ENCODE measurements at regions not wholly inside any gene's neighbourhood (a gene's known extent, or its start where the extent isn't known, plus 50 kb on each side); places are given as distances from the start of the nearest gene placed in this dataset.
"Not testable (repeated sequence)": the region's sequence is repeated elsewhere in the genome, so short reads cannot be mapped to it uniquely, and the experiment has no call there.

GRCh38 chr6:18527836-18528743 lies 140.9 kb downstream of the RNF144B start:
- DNase-seq (ENCODE audit: low read depth, low spot score): no peak

- no peak for DNase-seq (ENCODE audit: low read depth, low spot score)
These were observed 143.1 kb downstream of the RNF144B start for GRCh38 chr6:18530201-18530600.

- no peak for DNase-seq (ENCODE audit: low read depth, low spot score)
These were observed 145.0 kb downstream of the RNF144B start for GRCh38 chr6:18532139-18532538.

GRCh38 chr6:18533793-18534192 lies 146.6 kb downstream of the RNF144B start:
- no peak for DNase-seq (ENCODE audit: low read depth, low spot score)

- DNase-seq (ENCODE audit: low read depth, low spot score): no peak
These were observed 149.5 kb downstream of the RNF144B start for GRCh38 chr6:18536591-18537055.

- no peak for DNase-seq (ENCODE audit: low read depth, low spot score)
These were observed 151.2 kb downstream of the RNF144B start for GRCh38 chr6:18538315-18538714.

- no peak for DNase-seq (ENCODE audit: low read depth, low spot score)
These were observed 155.9 kb downstream of the RNF144B start for GRCh38 chr6:18543051-18543450.

- not testable (repeated sequence) for DNase-seq (ENCODE audit: low read depth, low spot score)
These were observed 158.0 kb downstream of the RNF144B start for GRCh38 chr6:18545142-18545541.

- DNase-seq (ENCODE audit: low read depth, low spot score): no peak
These were observed 158.6 kb downstream of the RNF144B start for GRCh38 chr6:18545726-18546125.

- no peak for DNase-seq (ENCODE audit: low read depth, low spot score)
These were observed 163.0 kb downstream of the RNF144B start for GRCh38 chr6:18550119-18550518.

GRCh38 chr6:18551228-18551627 lies 164.1 kb downstream of the RNF144B start:
- no peak for DNase-seq (ENCODE audit: low read depth, low spot score)

- DNase-seq (ENCODE audit: low read depth, low spot score): no peak
These were observed 168.6 kb downstream of the RNF144B start for GRCh38 chr6:18555750-18556149.

- DNase-seq (ENCODE audit: low read depth, low spot score): no peak
These were observed 174.0 kb downstream of the RNF144B start for GRCh38 chr6:18561037-18561750.

- DNase-seq (ENCODE audit: low read depth, low spot score): no peak
These were observed 175.6 kb downstream of the RNF144B start for GRCh38 chr6:18562726-18563125.

GRCh38 chr6:18564775-18565174 lies 177.6 kb downstream of the RNF144B start:
- DNase-seq (ENCODE audit: low read depth, low spot score): no peak

- no peak for DNase-seq (ENCODE audit: low read depth, low spot score)
These were observed 178.1 kb downstream of the RNF144B start for GRCh38 chr6:18565231-18565630.

- no peak for DNase-seq (ENCODE audit: low read depth, low spot score)
These were observed 180.2 kb downstream of the RNF144B start for GRCh38 chr6:18567380-18567779.

GRCh38 chr6:18577491-18577890 lies 190.3 kb downstream of the RNF144B start:
- no peak for DNase-seq (ENCODE audit: low read depth, low spot score)

GRCh38 chr6:18579166-18579565 lies 192.0 kb downstream of the RNF144B start:
- DNase-seq (ENCODE audit: low read depth, low spot score): no peak

GRCh38 chr6:18579869-18580268 lies 192.7 kb downstream of the RNF144B start:
- DNase-seq (ENCODE audit: low read depth, low spot score): no peak

- DNase-seq (ENCODE audit: low read depth, low spot score): no peak
These were observed 197.2 kb downstream of the RNF144B start for GRCh38 chr6:18584372-18584771.

- DNase-seq (ENCODE audit: low read depth, low spot score): no peak
These were observed 198.0 kb downstream of the RNF144B start for GRCh38 chr6:18585032-18585573.
